ENCODE measurements at regions not wholly inside any gene's neighbourhood (a gene's known extent, or its start where the extent isn't known, plus 50 kb on each side); places are given as distances from the start of the nearest gene placed in this dataset.

- DNase-seq = no peak
- no peak overlapping the region for H3K27ac Mint-ChIP-seq (ENCODE audit: unreplicated experiment)
- no peak for TF ChIP-seq CTCF (IDR thresholded peaks at IDR 0.05; ENCODE audit: unreplicated experiment)
- CTCF ChIA-PET = no interaction called here
- no peaks in the 10 kb centered on the region for H3K9me3 Mint-ChIP-seq (ENCODE audit: low read depth, unreplicated experiment)
- no TSS peak for BruUV-seq (replicated peaks)
- H3K36me3 Mint-ChIP-seq (ENCODE audit: insufficient read depth, unreplicated experiment) = no peaks in the 10 kb centered on the region
- peaks cover 10% of the 10 kb centered on the region for H3K4me1 Mint-ChIP-seq (ENCODE audit: low read depth, unreplicated experiment)
- H3K27me3 Mint-ChIP-seq (ENCODE audit: unreplicated experiment) = no peaks in the 10 kb centered on the region
- intact Hi-C loops (cut with micrococcal nuclease; ENCODE audit: unreplicated experiment) = no loop called here
- H3K4me3 Mint-ChIP-seq (ENCODE audit: low read depth, unreplicated experiment) = no peak overlapping the region
Observed at GRCh38 chr2:149740490-149740889, 152.9 kb upstream of the MMADHC start.

- intact Hi-C loops (cut with micrococcal nuclease; ENCODE audit: unreplicated experiment) = no loop called here
- no peak overlapping the region for H3K4me3 Mint-ChIP-seq (ENCODE audit: low read depth, unreplicated experiment)
- no peaks in the 10 kb centered on the region for H3K9me3 Mint-ChIP-seq (ENCODE audit: low read depth, unreplicated experiment)
- CTCF ChIA-PET = no interaction called here
- H3K27me3 Mint-ChIP-seq (ENCODE audit: unreplicated experiment) = no peaks in the 10 kb centered on the region
- H3K27ac Mint-ChIP-seq (ENCODE audit: unreplicated experiment) = no peak overlapping the region
- H3K36me3 Mint-ChIP-seq (ENCODE audit: insufficient read depth, unreplicated experiment) = no peaks in the 10 kb centered on the region
- DNase-seq = no peak
- no peak for TF ChIP-seq CTCF (IDR thresholded peaks at IDR 0.05; ENCODE audit: unreplicated experiment)
- peaks cover 3% of the 10 kb centered on the region for H3K4me1 Mint-ChIP-seq (ENCODE audit: low read depth, unreplicated experiment)
- no TSS peak for BruUV-seq (replicated peaks)
Observed at GRCh38 chr2:149739883-149740265, 152.3 kb upstream of the MMADHC start.

GRCh38 chr2:149739171-149739882 is 151.8 kb upstream of the MMADHC start:
- CTCF ChIA-PET = no interaction called here
- Mint-ChIP-seq H3K9me3 (ENCODE audit: low read depth, unreplicated experiment) (no peaks in the 10 kb centered on the region), H3K27me3 (ENCODE audit: unreplicated experiment) (no peaks in the 10 kb centered on the region), H3K27ac (ENCODE audit: unreplicated experiment) (no peak overlapping the region), H3K4me1 (ENCODE audit: low read depth, unreplicated experiment) (peaks cover 5% of the 10 kb centered on the region), H3K4me3 (ENCODE audit: low read depth, unreplicated experiment) (no peak overlapping the region), H3K36me3 (ENCODE audit: insufficient read depth, unreplicated experiment) (no peaks in the 10 kb centered on the region)
- intact Hi-C loops (cut with micrococcal nuclease; ENCODE audit: unreplicated experiment) = no loop called here
- TF ChIP-seq CTCF (IDR thresholded peaks at IDR 0.05; ENCODE audit: unreplicated experiment) = no peak
- BruUV-seq (replicated peaks) = no TSS peak
- DNase-seq = no peak

- DNase-seq = no peak
- intact Hi-C loops (cut with micrococcal nuclease; ENCODE audit: unreplicated experiment) = no loop called here
- Mint-ChIP-seq H3K9me3 (ENCODE audit: low read depth, unreplicated experiment) (no peaks in the 10 kb centered on the region), H3K36me3 (ENCODE audit: insufficient read depth, unreplicated experiment) (no peaks in the 10 kb centered on the region), H3K4me3 (ENCODE audit: low read depth, unreplicated experiment) (no peak overlapping the region), H3K27me3 (ENCODE audit: unreplicated experiment) (no peaks in the 10 kb centered on the region), H3K4me1 (ENCODE audit: low read depth, unreplicated experiment) (peaks cover 11% of the 10 kb centered on the region), H3K27ac (ENCODE audit: unreplicated experiment) (no peak overlapping the region)
- CTCF ChIA-PET = no interaction called here
- BruUV-seq (replicated peaks) = no TSS peak
- no peak for TF ChIP-seq CTCF (IDR thresholded peaks at IDR 0.05; ENCODE audit: unreplicated experiment)
Observed at GRCh38 chr2:149738767-149739166, 151.2 kb upstream of the MMADHC start.

Data from Calu3 (cell line).